Prostate gland (tissue), 2 donors: ENCODE measurements at regions not wholly inside any gene's neighbourhood (a gene's known extent, or its start where the extent isn't known, plus 50 kb on each side); places are given as distances from the start of the nearest gene placed in this dataset.

Source experiments
- POLR2A ChIP-seq: fragments of 450-650 bp; IDR thresholded peaks from one replicate; pipeline ENCODE4 v1.6.1; 2016; ENCODE audit warnings: antibody characterized with exemption, mild to moderate bottlenecking
- POLR2AphosphoS5 ChIP-seq: sonication (generic); formaldehyde crosslinking; IDR thresholded peaks from one replicate; pipeline ENCODE4 v1.6.1; 2017; ENCODE audit warnings: antibody characterized with exemption
- TF ChIP-seq, protein P1 (sequence below), 4 experiments: fragments of 200-600 bp in 2 of 4; fragments of 450-650 bp in 2 of 4; sonication (generic) in 2 of 4; IDR thresholded peaks; 1 replicate in 3 of 4; 2 replicates in 1 of 4; pipeline ENCODE4 v1.5.1; 2016 to 2019; ENCODE audit warnings: antibody characterized with exemption in 4 of 4, mild to moderate bottlenecking in 2 of 4, moderate library complexity in 2 of 4

DNA sequence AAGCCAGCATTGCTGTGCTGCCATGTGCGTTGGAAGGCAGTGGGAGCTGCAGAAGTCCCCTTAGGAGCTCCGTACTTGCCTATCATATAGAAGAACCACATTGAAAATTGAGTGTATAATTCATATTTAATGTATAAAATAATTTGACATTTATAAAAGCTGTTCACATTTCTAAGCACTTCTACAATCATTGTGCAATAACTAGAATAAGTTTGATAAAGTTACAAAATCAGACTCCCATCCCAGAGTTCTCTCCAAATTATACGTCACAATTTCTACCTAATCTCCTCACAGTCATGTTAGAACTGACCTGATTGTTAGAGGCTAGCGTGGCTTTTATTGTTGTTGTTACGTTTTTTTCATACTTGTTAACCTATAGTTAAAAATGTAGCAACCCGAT is 123.5 kb upstream of the ZNF366 start:
- TF ChIP-seq, protein P1, sequence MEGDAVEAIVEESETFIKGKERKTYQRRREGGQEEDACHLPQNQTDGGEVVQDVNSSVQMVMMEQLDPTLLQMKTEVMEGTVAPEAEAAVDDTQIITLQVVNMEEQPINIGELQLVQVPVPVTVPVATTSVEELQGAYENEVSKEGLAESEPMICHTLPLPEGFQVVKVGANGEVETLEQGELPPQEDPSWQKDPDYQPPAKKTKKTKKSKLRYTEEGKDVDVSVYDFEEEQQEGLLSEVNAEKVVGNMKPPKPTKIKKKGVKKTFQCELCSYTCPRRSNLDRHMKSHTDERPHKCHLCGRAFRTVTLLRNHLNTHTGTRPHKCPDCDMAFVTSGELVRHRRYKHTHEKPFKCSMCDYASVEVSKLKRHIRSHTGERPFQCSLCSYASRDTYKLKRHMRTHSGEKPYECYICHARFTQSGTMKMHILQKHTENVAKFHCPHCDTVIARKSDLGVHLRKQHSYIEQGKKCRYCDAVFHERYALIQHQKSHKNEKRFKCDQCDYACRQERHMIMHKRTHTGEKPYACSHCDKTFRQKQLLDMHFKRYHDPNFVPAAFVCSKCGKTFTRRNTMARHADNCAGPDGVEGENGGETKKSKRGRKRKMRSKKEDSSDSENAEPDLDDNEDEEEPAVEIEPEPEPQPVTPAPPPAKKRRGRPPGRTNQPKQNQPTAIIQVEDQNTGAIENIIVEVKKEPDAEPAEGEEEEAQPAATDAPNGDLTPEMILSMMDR (IDR thresholded peaks at IDR 0.05): no peak
- TF ChIP-seq POLR2A (no peak), POLR2AphosphoS5 (no peak)
